SKM-1 (cell line): ENCODE measurements at regions not wholly inside any gene's neighbourhood (a gene's known extent, or its start where the extent isn't known, plus 50 kb on each side); places are given as distances from the start of the nearest gene placed in this dataset.

ENCODE experiments used
- DNase-seq: peaks from one replicate; lab custom pipeline; 2025; ENCODE audit not compliant: unreplicated experiment; lab: John Stamatoyannopoulos, UW

DNA sequence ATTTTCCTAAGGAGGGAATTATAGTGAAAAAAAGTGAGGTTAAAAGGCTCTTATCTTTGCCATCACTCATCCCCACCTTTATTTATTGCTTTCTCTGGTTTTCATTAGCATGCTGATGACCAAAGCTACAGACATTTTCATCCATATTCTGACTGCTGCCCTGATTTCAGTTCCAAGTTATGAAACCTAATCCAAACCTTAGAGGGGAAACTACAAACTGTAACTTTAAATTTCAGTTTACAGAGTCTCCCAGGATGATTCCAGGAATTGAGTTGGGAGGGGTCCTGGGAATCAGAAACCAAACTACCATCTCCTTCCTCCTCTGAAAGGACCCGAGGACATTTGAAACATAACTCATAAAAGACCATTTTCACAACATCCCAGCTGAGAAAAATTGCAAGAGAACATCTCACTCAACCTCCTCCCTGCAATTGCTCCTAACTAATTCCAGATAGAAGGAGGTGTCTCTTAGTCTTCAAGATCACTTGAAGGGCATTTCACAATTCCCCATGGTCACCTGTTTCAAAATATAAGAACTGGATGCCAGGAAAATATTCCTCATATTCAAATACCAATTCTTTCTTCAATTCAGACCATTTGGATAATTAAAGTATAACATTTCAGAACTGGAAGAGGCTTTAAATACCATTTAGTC, 520.6 kb downstream of the TNS1 start:
- no peak for DNase-seq

DNA sequence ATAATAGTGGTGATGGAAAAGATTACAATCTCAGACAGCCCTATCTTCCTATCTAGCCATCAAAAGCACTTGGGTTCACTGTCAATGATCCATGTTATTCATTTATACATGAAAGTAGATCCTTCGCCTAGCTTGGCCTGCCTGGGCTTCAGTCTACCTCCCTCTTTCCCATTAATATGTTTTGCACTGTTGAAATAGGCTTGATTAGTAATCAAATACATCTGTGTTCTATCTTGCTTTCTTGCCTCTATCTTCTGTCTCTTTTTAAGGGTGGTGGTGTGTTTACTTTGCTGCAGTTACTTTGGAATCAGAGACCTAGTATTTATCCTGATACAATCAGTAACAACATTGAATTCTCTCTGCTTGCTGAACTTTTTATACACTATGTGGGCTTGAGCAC, 521.2 kb downstream of the TNS1 start:
- no peak for DNase-seq

DNA sequence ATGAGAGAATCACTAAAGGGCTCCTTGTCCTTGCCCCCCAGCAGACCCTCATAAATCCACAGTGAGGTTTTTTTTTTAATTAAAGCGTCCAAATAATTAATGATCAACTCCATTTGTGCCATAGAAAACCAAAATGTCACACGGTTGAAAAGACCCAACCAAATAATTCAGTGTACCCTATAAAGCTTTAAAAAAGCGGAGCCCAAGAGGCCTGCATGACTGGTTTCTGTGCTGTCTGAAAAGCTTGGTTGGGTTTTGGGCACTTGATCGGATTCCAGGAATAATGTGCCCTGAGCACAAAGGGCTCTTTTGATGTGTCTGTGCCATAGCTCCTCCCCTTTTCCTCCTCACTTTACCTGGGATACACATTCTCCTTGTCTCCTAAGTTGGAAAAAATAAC, 523.2 kb downstream of the TNS1 start:
- DNase-seq = no peak

DNA sequence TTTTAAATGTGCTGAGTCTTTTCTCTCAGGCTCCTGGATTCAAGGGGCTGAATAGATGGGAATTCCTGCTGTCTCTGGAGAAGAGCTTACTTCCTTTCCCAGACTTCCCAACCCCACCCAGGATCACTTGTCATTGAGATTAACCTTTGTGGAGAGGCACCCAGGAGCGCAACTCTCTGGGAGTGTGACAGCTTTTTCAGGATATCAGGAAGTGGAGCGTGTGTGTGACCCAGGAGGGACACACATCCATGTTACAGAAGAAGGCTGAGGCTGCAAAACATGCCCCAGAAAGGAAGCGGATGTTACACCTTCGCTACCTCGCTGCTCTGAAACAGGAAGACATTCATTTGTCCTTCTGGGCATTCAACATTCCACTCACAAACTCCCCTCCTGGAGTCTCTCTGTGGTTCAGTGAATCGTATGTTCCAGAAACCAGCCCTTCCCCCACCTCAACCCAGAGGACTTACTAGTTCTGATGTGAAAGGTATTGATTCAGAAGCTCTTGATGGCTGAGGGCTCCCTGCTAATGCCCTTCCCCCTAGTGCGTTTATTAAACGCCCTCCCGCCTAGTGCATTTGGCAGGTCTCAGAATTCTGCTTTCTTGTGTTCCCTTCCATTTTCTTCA, 523.9 kb downstream of the TNS1 start:
- DNase-seq = no peak

DNA sequence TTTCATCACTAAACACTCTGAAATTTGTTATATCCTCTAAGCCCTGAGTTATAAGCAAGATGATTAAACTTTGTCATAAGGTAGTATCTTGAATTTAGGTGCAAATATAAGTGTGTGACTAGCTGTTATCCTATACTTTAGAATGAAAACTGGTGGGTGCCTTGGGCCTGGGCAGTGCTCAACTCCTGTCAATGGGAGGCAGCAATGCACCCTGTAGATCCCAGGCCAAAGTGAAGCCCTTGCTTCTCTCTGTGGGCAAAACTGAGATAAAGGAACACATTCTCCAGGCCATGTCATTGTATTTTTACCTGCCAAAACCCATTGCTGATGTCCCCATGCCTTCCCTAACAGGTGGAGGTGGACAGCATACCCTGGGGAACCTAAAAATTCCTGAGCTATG, 525.2 kb downstream of the TNS1 start:
- no peak for DNase-seq

DNA sequence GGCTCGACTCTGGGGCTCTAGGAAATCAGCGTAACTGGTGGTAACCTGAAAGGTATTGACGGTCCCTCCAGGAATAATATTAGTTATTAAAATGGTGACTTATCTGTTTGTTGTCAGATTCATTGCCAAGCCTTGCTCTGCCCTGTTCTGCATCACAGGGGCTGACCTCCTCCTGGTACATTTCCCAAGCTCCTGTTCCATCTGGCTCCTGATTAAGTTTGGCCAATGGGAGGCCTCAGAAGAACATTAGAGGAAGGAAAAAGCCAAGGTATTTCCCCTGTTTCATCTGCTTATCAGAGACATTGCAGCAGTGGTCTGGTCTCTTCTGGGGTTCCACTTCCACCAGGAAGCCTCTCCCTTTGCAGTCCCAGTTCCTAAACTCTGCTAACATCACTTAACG, 527.0 kb downstream of the TNS1 start:
- no peak for DNase-seq

DNA sequence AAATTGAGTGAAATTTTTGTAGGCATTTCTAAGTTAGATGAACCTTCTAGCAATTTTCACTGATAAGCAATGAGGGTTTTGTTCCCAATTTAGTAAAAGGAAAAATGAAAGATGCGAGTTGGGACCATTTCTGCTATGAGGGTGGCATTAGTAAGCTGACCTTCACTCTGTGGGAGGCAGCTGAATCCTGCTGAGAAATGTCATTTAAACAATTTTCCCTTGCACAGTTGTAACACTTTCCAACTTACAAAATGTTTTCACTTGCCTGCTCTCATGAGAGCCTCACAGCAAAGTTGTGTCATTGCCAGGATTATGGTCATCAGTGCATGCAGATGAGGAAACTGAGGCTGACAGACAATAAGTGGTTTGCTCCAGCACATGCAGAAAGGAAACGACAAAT, 527.7 kb downstream of the TNS1 start:
- no peak for DNase-seq

DNA sequence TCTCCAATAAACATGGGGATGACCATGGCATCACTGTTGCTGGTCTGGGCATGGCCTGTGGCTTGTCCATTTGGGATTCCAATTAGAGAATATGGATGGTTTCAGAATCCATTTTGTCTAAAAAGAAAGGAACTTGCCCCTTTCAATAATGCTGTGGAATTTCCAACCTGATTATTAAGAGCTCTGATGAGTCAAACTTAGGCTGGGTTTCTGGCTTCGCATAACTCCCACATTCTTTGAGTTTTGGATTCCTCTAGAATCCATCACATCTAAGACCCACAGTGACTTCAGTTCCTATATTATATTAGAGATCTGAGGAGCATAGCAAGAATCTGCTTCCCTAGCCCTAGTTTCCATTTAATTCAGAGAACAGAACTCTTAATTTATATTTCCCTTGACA, 531.5 kb downstream of the TNS1 start:
- DNase-seq = no peak

DNA sequence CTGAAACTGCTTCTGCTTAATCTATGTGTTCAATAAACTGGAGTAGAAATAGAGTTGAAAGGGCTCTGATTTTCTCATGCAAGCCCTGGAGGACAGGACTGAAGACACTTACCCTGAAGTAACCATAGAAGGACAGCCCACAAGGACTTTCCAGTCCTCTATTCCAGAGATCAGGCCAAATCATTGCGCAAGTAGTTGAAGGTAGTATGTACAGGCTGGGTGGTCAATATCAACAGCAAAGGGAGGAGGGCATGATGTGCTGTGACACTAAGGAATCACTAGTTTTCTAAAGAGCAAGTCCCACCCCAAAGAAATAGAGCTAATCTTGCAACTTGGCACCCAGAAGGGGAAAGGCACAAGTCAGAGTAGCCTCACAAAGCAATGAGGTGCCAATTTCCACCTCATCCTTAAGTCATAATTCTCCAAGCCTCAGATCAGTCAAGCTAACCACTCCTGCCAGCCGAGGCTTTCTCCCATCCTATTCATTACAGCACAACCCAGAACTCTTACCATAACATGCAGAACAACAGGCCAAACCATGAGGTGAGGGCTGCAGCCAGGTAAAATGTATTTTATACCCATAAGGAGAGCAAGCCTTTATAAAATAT, 533.5 kb downstream of the TNS1 start:
- no peak for DNase-seq

DNA sequence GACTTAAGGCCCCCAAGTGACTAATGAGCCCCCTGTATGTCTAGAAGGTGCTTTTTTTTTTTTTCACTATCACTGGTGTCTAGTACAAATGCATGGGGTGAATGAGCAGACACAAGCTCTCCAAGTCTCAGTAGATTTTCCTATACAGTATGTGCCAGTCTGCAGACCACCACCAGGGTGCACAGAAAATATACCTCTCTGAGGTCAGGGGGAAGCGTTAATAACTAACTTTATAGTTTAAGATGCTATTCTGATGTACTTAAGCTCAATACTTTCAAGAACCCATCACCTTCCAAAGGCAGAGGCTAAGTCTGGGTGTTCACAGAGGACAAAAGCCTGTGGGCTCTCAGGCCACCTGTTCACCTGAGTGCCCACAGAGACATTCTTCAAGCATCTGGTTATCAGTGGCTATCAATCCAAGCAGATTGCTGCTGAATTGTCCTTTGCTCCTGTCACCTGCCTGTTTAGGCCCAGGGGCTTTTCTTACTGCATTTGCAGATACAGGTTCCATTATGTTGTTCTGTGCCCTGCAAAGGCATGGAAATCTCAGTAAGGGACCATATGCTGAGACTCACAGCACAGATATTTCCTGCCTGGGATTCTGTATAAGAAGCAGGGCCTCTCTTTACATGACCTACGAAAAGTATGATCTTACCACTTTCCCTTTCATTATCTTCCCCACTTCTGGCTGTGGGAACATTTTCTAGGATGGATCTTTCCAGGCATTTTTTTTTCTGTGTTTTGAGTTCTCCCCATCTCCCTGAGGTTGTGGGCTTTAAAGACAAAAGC, 534.6 kb downstream of the TNS1 start:
- no peak for DNase-seq

DNA sequence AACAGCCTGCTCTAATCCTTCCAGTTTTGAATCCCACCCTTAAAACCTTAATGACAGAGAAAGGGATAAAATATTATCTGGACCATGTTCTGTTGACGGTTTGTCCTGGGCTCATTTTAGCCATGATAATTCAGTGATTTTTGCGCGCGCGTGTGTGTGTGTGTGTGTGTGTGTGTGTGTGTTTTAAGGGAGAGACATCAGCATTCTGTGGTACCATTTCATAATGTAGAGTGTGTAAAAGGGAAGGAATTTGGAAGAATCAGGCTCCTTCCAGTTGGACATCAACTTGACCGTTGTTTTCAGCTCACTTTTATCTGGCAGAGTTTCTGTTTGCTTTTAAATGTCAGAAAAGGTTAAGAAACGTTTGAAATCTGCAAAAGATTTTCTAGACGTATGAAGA, 535.5 kb downstream of the TNS1 start:
- DNase-seq = no peak

DNA sequence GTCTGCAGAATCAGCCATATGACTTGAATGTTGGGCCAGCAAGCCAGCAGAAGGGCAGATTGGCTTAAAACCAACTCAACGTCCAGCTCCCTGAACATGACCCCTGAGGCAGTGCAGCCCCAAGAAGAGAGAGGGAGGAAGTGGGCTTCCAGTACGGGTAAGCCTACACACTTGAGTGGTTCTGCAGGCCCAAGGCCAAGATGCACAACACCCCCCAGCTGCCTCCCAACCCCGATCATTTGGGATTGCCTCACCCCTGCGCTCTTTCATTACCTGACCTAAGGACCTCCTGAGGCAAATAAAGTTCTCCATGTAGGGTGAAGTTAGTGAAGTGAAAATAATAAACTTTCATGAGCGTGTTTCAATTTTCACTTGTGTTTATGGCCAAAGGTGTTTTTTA, 536.0 kb downstream of the TNS1 start:
- DNase-seq = no peak

DNA sequence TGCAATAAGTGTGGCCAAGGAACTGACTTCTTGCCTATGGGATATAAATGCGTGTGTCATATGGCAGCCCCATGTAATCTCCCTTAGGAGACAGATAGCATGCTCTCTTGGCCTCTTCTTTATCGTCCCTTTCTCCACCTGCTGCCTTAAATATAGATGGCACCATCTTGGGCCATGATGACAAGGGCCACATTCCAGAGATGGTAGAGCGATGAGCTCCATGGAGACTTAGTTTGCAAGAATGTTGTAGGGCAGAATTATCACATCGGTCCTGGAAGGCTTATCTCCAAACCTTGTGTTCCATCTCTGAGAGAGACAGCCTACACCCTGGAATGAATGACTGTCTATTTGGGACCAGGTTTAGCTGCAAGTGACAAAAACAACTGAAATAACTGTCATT, 536.7 kb downstream of the TNS1 start:
- no peak for DNase-seq

DNA sequence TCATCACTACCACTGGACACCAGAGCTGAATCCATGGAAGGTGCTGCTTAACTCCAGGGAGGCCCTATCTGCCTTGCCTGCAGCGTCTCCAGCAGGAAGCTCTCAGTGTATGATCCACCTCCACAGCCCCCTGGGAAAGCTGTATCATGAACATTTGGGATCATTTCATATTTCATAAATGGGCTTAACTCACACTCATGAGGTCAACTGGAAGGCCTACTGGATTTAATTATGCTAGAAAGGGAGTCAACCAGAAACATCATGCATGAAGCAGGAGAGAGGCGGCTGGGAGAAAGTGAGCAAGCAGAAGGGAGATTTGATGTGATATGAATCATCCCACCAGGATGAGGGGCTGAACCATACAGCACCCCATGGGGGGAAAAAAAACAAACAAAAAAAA, 537.7 kb downstream of the TNS1 start:
- DNase-seq = no peak

DNA sequence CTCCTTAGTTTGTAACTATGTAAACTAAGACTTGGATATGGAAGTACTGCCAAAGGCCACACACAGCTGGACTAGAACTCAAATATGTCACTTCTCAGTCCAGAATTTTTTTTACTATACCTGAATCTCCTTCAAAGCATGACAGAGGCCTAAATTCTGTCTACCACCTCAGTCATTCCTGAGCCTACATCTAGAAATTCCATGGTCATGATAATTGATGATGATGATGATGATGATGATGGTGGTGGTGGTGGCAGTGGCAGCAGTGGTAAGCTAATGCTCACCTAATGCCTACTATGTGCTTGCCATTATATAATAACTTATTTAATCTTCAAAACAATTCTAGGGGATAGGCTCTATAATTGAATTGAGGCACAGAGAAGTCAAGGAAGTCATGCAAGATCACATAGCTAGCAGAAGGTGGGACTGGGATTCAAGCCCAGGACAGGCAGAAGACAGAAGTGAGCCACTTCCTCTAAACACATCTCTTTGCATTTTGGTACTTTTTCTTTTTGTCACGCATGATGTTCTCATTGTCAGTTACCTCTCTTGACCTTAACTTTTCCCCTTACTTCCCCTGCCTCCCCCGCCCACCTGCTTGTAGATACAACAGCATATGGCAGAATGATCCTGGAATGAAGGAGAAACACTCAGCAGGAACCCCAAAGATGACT, 539.3 kb downstream of the TNS1 start:
- DNase-seq = no peak

DNA sequence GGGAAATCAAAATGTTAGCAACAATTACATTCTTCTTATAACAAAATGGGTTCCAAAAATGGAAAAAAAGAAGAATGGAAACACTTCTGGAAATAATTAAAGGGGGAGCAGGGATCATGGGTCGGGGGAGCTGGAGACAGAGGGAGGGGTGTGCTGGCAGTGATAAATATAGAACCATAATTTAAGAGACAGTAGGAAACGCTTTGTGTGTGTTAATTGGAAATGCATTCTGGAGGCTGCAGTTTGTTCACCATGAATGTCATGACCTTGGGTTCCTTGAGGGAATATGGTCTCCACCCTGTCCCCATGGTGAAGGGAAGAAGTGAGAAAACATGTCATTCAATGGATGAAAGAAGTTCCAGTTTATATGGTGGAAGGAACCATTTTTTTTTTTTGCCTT, 540.7 kb downstream of the TNS1 start:
- DNase-seq = no peak

DNA sequence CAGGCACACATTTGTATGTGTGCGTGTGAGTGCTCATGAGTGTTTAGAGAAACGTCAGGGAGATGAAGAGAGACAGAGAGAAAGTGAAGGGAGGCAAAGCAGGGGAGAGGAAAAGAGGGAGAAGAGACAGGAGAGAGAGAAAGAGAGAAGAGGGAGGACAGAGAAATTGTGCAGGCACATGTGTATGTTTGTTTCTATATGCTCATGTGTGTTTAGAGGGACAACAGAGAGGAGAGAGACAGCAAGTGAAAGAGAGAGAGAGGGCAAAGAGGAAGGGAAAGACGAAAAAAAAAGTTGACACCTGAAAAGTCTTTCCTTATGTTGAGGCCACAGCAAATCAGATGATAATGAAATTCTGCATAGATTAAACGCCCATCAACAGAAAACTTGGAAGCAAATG, 541.1 kb downstream of the TNS1 start:
- no peak for DNase-seq

DNA sequence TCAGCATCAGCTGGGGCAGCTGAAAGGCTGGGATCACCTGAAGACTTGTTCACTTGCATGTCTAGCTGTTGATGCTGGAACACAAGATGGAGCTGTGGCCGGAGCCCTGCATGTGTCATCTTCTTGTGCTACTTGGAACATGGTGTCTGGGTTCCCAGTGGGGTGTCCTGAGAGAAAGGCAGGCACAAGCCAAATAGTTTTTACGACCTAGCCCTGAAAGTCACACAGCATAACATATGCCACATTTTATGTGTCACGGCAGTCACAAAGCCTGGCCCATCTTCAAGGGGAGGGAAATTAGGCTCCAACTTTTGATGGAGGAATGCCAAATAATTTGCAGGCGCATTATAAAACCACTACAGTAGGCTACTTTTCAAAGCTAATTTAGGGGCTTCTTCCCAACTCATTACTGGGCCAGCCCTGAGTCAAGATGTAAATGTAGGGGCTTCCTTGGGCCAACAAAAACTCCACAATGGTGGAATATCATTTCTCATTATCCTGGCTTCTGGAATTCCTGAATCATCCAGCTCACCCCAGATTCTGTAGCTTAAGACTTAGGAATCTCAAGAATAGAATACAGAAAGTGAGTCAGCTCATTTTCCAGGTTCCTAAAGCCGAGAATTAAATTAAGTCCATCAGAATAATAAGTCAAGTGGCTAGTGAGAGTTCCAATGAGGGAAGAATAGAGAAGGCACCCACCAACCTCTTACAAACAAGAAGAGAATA, 543.0 kb downstream of the TNS1 start:
- DNase-seq = no peak

DNA sequence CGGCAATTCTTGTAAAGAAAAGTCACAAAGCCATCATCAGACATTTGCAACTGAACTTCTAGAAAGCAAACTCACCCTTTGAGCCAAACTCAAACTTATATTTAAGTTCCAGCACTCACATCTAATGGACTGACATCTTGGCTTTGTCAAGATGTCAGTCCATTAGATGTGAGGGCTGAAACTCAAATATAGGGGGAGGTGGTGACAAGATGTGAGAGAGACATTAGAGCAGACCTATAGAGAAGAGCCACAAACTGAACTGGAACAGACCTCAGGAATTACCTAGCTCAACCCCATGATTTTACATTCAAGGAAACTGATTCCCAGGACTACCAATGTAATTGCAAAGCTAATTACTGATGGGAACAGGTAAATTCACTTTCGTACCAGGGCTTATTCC, 543.8 kb downstream of the TNS1 start:
- DNase-seq = no peak

DNA sequence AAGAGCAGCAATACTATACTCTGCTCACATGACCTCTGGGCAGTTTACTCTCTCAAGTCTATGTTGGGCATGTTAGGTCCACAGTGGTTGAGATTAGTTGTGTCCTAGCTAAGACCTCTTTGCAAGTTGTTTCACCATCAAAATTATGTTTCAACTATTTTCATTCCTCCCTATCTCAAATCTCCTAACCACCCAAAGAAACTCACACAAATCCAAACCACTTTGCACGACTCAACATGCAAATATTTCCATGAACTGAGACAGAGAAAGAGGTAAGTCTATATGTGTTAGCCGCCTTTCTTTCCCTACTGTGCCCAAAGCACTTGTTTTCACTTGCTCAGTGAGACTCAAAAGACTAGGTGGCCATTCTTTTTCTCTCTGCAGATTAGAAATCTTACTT, 546.8 kb downstream of the TNS1 start:
- DNase-seq = no peak

DNA sequence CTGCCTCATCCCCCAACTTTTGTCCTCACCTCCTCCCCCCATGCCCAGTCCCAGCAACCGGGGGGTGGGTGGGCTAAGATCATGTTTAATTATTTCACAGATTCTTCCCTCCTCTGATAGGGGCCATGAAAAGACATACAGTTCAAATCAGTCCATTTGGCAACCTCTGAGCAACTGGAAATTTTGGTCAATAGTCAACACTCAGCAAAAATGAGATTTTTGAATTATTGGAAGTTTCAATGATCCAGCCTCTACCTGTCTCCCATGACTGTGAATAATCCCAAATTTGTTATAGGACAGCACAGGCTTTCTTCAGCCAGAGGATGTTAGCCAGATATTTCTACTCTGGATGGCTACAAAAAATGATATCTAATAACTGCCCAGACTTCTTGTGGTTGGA, 549.9 kb downstream of the TNS1 start:
- no peak for DNase-seq
